ENCODE measurements at regions not wholly inside any gene's neighbourhood (a gene's known extent, or its start where the extent isn't known, plus 50 kb on each side); places are given as distances from the start of the nearest gene placed in this dataset.

GRCh38 chr10:33808475-33808874 is 474.0 kb upstream of the NRP1 start:
- peak; percentile 66 for DNase-seq

- DNase-seq, result no peak
These were observed 473.3 kb upstream of the NRP1 start for GRCh38 chr10:33807531-33808359.

GRCh38 chr10:33805831-33806230 is 471.4 kb upstream of the NRP1 start:
- no peak for DNase-seq

- DNase-seq, result no peak
These were observed 470.1 kb upstream of the NRP1 start for GRCh38 chr10:33804584-33804983.

- peak; percentile 87 for DNase-seq
These were observed 468.8 kb upstream of the NRP1 start for GRCh38 chr10:33803248-33803647.

- DNase-seq, result no peak
These were observed 468.1 kb upstream of the NRP1 start for GRCh38 chr10:33802566-33802965.

- peak; percentile 60 for DNase-seq
These were observed 467.2 kb upstream of the NRP1 start for GRCh38 chr10:33801705-33802104.

- no peak for DNase-seq
These were observed 466.5 kb upstream of the NRP1 start for GRCh38 chr10:33800986-33801385.

GRCh38 chr10:33800545-33800944 is 466.1 kb upstream of the NRP1 start:
- DNase-seq, result peak; percentile 6

- no peak for DNase-seq
These were observed 465.5 kb upstream of the NRP1 start for GRCh38 chr10:33799944-33800323.

- peak; percentile 37 for DNase-seq
These were observed 464.9 kb upstream of the NRP1 start for GRCh38 chr10:33799281-33799943.

- DNase-seq, result no peak
These were observed 464.3 kb upstream of the NRP1 start for GRCh38 chr10:33798754-33799153.

GRCh38 chr10:33796680-33797079 is 462.2 kb upstream of the NRP1 start:
- no peak for DNase-seq

- DNase-seq, result no peak
These were observed 461.1 kb upstream of the NRP1 start for GRCh38 chr10:33795529-33795928.

- DNase-seq, result no peak
These were observed 460.0 kb upstream of the NRP1 start for GRCh38 chr10:33794460-33794859.

- DNase-seq, result no peak
These were observed 459.3 kb upstream of the NRP1 start for GRCh38 chr10:33793793-33794192.

GRCh38 chr10:33791272-33791660 is 456.8 kb upstream of the NRP1 start:
- peak; percentile 27 for DNase-seq

GRCh38 chr10:33790521-33791271 is 456.2 kb upstream of the NRP1 start:
- no peak for DNase-seq

- no peak for DNase-seq
These were observed 449.1 kb upstream of the NRP1 start for GRCh38 chr10:33783557-33783956.

- DNase-seq, result no peak
These were observed 448.6 kb upstream of the NRP1 start for GRCh38 chr10:33783078-33783477.

- DNase-seq, result peak; percentile 10
These were observed 447.3 kb upstream of the NRP1 start for GRCh38 chr10:33781606-33782395.

GRCh38 chr10:33780961-33781360 is 446.5 kb upstream of the NRP1 start:
- DNase-seq, result no peak

- DNase-seq, result no peak
These were observed 442.8 kb upstream of the NRP1 start for GRCh38 chr10:33777223-33777622.
